HL-60 (cell line): ENCODE measurements at regions not wholly inside any gene's neighbourhood (a gene's known extent, or its start where the extent isn't known, plus 50 kb on each side); places are given as distances from the start of the nearest gene placed in this dataset.

Source experiments
- DNase-seq, 2 experiments: peaks; one replicate each; pipeline ENCODE4 v3.0.0-alpha.2; 2010 to 2020; ENCODE audit warnings: low read depth in 1 of 2, low spot score in 1 of 2
- H3K27ac ChIP-seq: fragments of 250-450 bp; sonication (Bioruptor Pico); replicated peaks from 2 replicates; pipeline ENCODE4 v1.5.1; 2020; ENCODE audit warnings: mild to moderate bottlenecking, moderate library complexity
- H3K27me3 ChIP-seq: fragments of 250-450 bp; sonication (Bioruptor Pico); 2 replicates; pipeline ENCODE4 v1.5.1; 2021; ENCODE audit warnings: mild to moderate bottlenecking, moderate library complexity; ENCODE audit not compliant: insufficient read depth, poor library complexity, severe bottlenecking
- H3K4me3 ChIP-seq: replicated peaks from 2 replicates; pipeline ENCODE4 v1.5.1; 2011; ENCODE audit warnings: mild to moderate bottlenecking, control low read depth, low read length; ENCODE audit not compliant: insufficient read depth
- GABPA ChIP-seq: IDR thresholded peaks from 2 replicates; pipeline ENCODE4 v1.6.1; 2012; ENCODE audit warnings: low read depth
- POLR2AphosphoS5 ChIP-seq: IDR thresholded peaks from 2 replicates; pipeline ENCODE4 v1.6.1; 2012; ENCODE audit warnings: low read depth
- SPI1 ChIP-seq: IDR thresholded peaks from 2 replicates; pipeline ENCODE4 v1.6.1; 2012; ENCODE audit warnings: low read depth, mild to moderate bottlenecking, borderline replicate concordance
- TF ChIP-seq, protein P1 (sequence below): IDR thresholded peaks from 2 replicates; pipeline ENCODE4 v1.6.1; 2012; ENCODE audit warnings: low read depth; ENCODE audit not compliant: insufficient replicate concordance
- TF ChIP-seq, protein P2 (sequence below): IDR thresholded peaks from one replicate; pipeline ENCODE4 v1.5.1; 2011; ENCODE audit warnings: low read length, control low read depth, inconsistent platforms; ENCODE audit not compliant: insufficient read depth

DNA sequence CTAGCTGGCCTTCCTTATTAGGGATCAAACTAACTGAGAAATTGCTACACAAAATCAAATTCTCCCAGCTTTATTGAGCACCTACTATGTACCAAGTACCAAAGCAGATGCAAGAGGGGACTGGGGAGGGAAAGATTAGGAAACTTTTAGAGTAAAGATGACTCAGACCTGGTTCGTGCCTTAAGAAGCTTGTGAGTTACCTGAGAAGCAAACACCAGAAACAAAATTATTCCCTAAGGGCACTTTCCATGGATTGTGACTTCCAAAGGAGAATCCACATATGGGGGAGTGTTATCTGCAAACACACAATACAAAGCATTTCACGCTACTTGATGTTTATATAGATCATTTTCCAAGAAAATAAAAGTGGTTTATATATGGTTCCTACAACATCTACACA lies 326.9 kb upstream of the HNRNPA3 start:
- no peak for DNase-seq
- Histone ChIP-seq H3K27me3 (peaks cover 4% of the 10 kb centered on the region), H3K4me3 (no peak overlapping the region), H3K27ac (no peak overlapping the region)
- TF ChIP-seq POLR2AphosphoS5 (no peak), SPI1 (no peak), GABPA (no peak)
- TF ChIP-seq, protein P1, sequence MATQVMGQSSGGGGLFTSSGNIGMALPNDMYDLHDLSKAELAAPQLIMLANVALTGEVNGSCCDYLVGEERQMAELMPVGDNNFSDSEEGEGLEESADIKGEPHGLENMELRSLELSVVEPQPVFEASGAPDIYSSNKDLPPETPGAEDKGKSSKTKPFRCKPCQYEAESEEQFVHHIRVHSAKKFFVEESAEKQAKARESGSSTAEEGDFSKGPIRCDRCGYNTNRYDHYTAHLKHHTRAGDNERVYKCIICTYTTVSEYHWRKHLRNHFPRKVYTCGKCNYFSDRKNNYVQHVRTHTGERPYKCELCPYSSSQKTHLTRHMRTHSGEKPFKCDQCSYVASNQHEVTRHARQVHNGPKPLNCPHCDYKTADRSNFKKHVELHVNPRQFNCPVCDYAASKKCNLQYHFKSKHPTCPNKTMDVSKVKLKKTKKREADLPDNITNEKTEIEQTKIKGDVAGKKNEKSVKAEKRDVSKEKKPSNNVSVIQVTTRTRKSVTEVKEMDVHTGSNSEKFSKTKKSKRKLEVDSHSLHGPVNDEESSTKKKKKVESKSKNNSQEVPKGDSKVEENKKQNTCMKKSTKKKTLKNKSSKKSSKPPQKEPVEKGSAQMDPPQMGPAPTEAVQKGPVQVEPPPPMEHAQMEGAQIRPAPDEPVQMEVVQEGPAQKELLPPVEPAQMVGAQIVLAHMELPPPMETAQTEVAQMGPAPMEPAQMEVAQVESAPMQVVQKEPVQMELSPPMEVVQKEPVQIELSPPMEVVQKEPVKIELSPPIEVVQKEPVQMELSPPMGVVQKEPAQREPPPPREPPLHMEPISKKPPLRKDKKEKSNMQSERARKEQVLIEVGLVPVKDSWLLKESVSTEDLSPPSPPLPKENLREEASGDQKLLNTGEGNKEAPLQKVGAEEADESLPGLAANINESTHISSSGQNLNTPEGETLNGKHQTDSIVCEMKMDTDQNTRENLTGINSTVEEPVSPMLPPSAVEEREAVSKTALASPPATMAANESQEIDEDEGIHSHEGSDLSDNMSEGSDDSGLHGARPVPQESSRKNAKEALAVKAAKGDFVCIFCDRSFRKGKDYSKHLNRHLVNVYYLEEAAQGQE, result no peak
- TF ChIP-seq, protein P2, sequence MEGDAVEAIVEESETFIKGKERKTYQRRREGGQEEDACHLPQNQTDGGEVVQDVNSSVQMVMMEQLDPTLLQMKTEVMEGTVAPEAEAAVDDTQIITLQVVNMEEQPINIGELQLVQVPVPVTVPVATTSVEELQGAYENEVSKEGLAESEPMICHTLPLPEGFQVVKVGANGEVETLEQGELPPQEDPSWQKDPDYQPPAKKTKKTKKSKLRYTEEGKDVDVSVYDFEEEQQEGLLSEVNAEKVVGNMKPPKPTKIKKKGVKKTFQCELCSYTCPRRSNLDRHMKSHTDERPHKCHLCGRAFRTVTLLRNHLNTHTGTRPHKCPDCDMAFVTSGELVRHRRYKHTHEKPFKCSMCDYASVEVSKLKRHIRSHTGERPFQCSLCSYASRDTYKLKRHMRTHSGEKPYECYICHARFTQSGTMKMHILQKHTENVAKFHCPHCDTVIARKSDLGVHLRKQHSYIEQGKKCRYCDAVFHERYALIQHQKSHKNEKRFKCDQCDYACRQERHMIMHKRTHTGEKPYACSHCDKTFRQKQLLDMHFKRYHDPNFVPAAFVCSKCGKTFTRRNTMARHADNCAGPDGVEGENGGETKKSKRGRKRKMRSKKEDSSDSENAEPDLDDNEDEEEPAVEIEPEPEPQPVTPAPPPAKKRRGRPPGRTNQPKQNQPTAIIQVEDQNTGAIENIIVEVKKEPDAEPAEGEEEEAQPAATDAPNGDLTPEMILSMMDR, result no peak

DNA sequence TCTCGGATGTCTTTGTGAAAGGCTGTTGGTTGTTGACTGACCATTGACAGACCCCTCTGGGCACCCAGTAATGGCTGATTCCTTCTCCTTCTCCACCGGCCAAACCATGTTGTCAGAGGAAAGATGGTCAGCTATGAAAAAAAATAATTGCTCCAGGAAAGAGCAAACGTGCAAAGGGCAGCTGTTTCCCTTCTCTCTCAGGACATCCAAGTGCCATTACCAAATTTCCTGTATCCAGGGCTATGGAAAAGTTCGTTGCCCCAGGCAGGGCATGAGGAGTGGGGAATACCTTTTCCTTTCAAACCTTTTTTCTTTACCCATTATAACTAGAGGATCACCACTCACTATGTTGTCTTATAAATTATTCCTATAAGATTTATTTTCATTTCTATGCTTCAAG lies 321.5 kb upstream of the HNRNPA3 start:
- Histone ChIP-seq H3K27me3 (peaks cover 10% of the 10 kb centered on the region), H3K4me3 (no peak overlapping the region), H3K27ac (no peak overlapping the region)
- TF ChIP-seq SPI1, result no peak
- TF ChIP-seq, protein P2, result no peak
- TF ChIP-seq, protein P1, result no peak
- no peak for TF ChIP-seq GABPA
- TF ChIP-seq POLR2AphosphoS5, result no peak
- no peak for DNase-seq

DNA sequence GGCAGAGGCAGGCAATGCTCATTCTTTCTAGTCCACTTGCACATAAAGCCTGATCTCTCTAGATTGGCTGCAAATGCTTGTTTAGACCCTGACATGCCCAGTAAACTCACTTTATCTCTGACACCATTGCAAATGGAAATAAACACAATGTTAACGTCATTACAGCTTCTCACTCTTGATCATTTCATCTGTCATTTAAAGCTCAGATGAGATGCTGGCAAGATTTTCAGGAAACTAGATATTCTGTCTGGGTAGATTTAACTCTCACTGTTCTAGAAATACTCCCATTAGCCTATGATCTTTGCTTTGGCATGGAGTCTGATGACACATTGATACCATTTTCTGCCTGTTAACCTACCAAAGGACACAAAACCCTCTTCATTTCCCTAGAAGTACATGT lies 320.7 kb upstream of the HNRNPA3 start:
- Histone ChIP-seq H3K27ac (no peak overlapping the region), H3K4me3 (no peak overlapping the region), H3K27me3 (peaks cover 10% of the 10 kb centered on the region)
- TF ChIP-seq, protein P2, result no peak
- TF ChIP-seq SPI1, result no peak
- TF ChIP-seq, protein P1, result no peak
- DNase-seq, result no peak
